ENCODE measurements at regions not wholly inside any gene's neighbourhood (a gene's known extent, or its start where the extent isn't known, plus 50 kb on each side); places are given as distances from the start of the nearest gene placed in this dataset.

GRCh38 chr4:45716093-45716492, 407.8 kb downstream of the GABRG1 start:
- POLR2A ChIA-PET (ENCODE audit: unreplicated experiment), result no interaction called here
- Histone ChIP-seq H3K4me1 (ENCODE audit: insufficient read depth, low read length) (no peaks in the 10 kb centered on the region), H3K9ac (ENCODE audit: low read length) (no peak overlapping the region), H3F3A (ENCODE audit: low read length, unreplicated experiment) (no peaks in the 10 kb centered on the region), H3K9me2 (replicated peaks; ENCODE audit: low read length) (no peaks in the 10 kb centered on the region), H3K27ac (ENCODE audit: low read length) (no peak overlapping the region), H4K20me1 (ENCODE audit: low read length) (no peaks in the 10 kb centered on the region), H2AFZ (ENCODE audit: low read length) (no peak overlapping the region), H3K79me2 (ENCODE audit: low read length) (no peaks in the 10 kb centered on the region), H3K27me3 (ENCODE audit: low read length) (no peaks in the 10 kb centered on the region), H3K9me3 (ENCODE audit: low read length) (no peaks in the 10 kb centered on the region), H3K36me3 (ENCODE audit: low read depth, low read length) (no peaks in the 10 kb centered on the region), H3K4me3 (ENCODE audit: low read length) (no peak overlapping the region), H3K4me2 (ENCODE audit: low read length) (no peak overlapping the region)
- TF ChIP-seq EZH2 (IDR thresholded peaks at IDR 0.05; ENCODE audit: low read length, unreplicated experiment) (no peak), EZH2phosphoT487 (IDR thresholded peaks at IDR 0.05; ENCODE audit: borderline replicate concordance, low read length) (no peak)
- TF ChIP-seq, protein P1, sequence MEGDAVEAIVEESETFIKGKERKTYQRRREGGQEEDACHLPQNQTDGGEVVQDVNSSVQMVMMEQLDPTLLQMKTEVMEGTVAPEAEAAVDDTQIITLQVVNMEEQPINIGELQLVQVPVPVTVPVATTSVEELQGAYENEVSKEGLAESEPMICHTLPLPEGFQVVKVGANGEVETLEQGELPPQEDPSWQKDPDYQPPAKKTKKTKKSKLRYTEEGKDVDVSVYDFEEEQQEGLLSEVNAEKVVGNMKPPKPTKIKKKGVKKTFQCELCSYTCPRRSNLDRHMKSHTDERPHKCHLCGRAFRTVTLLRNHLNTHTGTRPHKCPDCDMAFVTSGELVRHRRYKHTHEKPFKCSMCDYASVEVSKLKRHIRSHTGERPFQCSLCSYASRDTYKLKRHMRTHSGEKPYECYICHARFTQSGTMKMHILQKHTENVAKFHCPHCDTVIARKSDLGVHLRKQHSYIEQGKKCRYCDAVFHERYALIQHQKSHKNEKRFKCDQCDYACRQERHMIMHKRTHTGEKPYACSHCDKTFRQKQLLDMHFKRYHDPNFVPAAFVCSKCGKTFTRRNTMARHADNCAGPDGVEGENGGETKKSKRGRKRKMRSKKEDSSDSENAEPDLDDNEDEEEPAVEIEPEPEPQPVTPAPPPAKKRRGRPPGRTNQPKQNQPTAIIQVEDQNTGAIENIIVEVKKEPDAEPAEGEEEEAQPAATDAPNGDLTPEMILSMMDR (conservative IDR thresholded peaks at IDR 0.05; ENCODE audit: low read depth, low read length), result no peak
- DNase-seq (no peak), ATAC-seq (no peak)
- CTCF ChIA-PET, result no interaction called here
- intact Hi-C loops (cut with micrococcal nuclease), result no loop called here
- BruUV-seq (replicated peaks), result no TSS peak

- Histone ChIP-seq H3K9me2 (replicated peaks; ENCODE audit: low read length) (no peaks in the 10 kb centered on the region), H3K79me2 (ENCODE audit: low read length) (no peaks in the 10 kb centered on the region), H2AFZ (ENCODE audit: low read length) (no peak overlapping the region), H3K9ac (ENCODE audit: low read length) (no peak overlapping the region), H3K9me3 (ENCODE audit: low read length) (no peaks in the 10 kb centered on the region), H3F3A (ENCODE audit: low read length, unreplicated experiment) (no peaks in the 10 kb centered on the region), H4K20me1 (ENCODE audit: low read length) (no peaks in the 10 kb centered on the region), H3K4me1 (ENCODE audit: insufficient read depth, low read length) (no peaks in the 10 kb centered on the region), H3K36me3 (ENCODE audit: low read depth, low read length) (no peaks in the 10 kb centered on the region), H3K27me3 (ENCODE audit: low read length) (no peaks in the 10 kb centered on the region), H3K27ac (ENCODE audit: low read length) (no peak overlapping the region), H3K4me3 (ENCODE audit: low read length) (no peak overlapping the region), H3K4me2 (ENCODE audit: low read length) (no peak overlapping the region)
- CTCF ChIA-PET, result no interaction called here
- TF ChIP-seq EZH2phosphoT487 (IDR thresholded peaks at IDR 0.05; ENCODE audit: borderline replicate concordance, low read length) (no peak), EZH2 (IDR thresholded peaks at IDR 0.05; ENCODE audit: low read length, unreplicated experiment) (no peak)
- TF ChIP-seq, protein P1 (conservative IDR thresholded peaks at IDR 0.05; ENCODE audit: low read depth, low read length), result no peak
- no TSS peak for BruUV-seq (replicated peaks)
- intact Hi-C loops (cut with micrococcal nuclease), result no loop called here
- POLR2A ChIA-PET (ENCODE audit: unreplicated experiment), result no interaction called here
- ATAC-seq, result no peak
- no peak for DNase-seq
Observed at GRCh38 chr4:45713996-45714395, 409.9 kb downstream of the GABRG1 start.

DNA sequence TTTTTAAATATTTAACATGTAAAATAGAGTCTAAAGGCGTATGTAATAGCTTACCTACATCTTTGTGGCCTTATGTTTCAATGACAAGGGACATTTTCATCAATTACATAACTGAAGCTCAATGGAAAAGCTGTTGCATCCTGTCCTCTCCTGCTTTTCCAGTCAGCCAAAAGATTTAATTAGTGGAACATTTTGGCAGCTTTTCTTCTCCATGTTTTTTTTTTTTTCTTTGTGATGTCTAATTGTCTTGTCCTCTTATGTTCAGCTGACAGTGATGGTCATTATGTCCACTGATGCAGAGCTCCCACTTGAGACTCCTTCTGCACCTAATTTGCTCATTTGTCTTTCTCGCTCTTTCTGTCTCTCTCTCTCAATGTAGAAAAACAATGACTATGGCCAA, 422.2 kb downstream of the GABRG1 start:
- Histone ChIP-seq H3K27me3 (ENCODE audit: low read length) (no peaks in the 10 kb centered on the region), H2AFZ (ENCODE audit: low read length) (no peak overlapping the region), H4K20me1 (ENCODE audit: low read length) (no peaks in the 10 kb centered on the region), H3F3A (ENCODE audit: low read length, unreplicated experiment) (no peaks in the 10 kb centered on the region), H3K4me2 (ENCODE audit: low read length) (no peak overlapping the region), H3K9me2 (replicated peaks; ENCODE audit: low read length) (no peaks in the 10 kb centered on the region), H3K4me1 (ENCODE audit: insufficient read depth, low read length) (no peaks in the 10 kb centered on the region), H3K79me2 (ENCODE audit: low read length) (no peaks in the 10 kb centered on the region), H3K9me3 (ENCODE audit: low read length) (no peaks in the 10 kb centered on the region), H3K36me3 (ENCODE audit: low read depth, low read length) (no peaks in the 10 kb centered on the region), H3K27ac (ENCODE audit: low read length) (no peak overlapping the region), H3K9ac (ENCODE audit: low read length) (no peak overlapping the region), H3K4me3 (ENCODE audit: low read length) (no peak overlapping the region)
- TF ChIP-seq EZH2phosphoT487 (IDR thresholded peaks at IDR 0.05; ENCODE audit: borderline replicate concordance, low read length) (no peak), EZH2 (IDR thresholded peaks at IDR 0.05; ENCODE audit: low read length, unreplicated experiment) (no peak)
- TF ChIP-seq, protein P1 (conservative IDR thresholded peaks at IDR 0.05; ENCODE audit: low read depth, low read length), result no peak
- ChIA-PET CTCF (interaction anchor here (0.6 kb wide), 1 partner anchor 151 kb away, joined by 4 read pairs; no protein-coding TSS in a partner anchor), POLR2A (ENCODE audit: unreplicated experiment) (no interaction called here)
- intact Hi-C loops (cut with micrococcal nuclease), result no loop called here
- DNase-seq (no peak), ATAC-seq (no peak)
- BruUV-seq (replicated peaks), result no TSS peak
